HS-27A (cell line): ENCODE measurements at regions not wholly inside any gene's neighbourhood (a gene's known extent, or its start where the extent isn't known, plus 50 kb on each side); places are given as distances from the start of the nearest gene placed in this dataset.
"Not testable (repeated sequence)": the region's sequence is repeated elsewhere in the genome, so short reads cannot be mapped to it uniquely, and the experiment has no call there.

Source experiments
- DNase-seq: peaks from one replicate; pipeline ENCODE4 v3.0.0-alpha.2; 2012; ENCODE audit warnings: low read depth, missing footprints

GRCh38 chr14:53395267-53395666 is 242.1 kb upstream of the DDHD1 start:
- not testable (repeated sequence) for DNase-seq

GRCh38 chr14:53391631-53392285 is 238.6 kb upstream of the DDHD1 start:
- DNase-seq, result peak; percentile 68

- peak; percentile 64 for DNase-seq
Observed at GRCh38 chr14:53391156-53391555, 238.0 kb upstream of the DDHD1 start.

GRCh38 chr14:53390008-53390407 is 236.9 kb upstream of the DDHD1 start:
- no peak for DNase-seq

- no peak for DNase-seq
Observed at GRCh38 chr14:53389202-53389601, 236.1 kb upstream of the DDHD1 start.

DNA sequence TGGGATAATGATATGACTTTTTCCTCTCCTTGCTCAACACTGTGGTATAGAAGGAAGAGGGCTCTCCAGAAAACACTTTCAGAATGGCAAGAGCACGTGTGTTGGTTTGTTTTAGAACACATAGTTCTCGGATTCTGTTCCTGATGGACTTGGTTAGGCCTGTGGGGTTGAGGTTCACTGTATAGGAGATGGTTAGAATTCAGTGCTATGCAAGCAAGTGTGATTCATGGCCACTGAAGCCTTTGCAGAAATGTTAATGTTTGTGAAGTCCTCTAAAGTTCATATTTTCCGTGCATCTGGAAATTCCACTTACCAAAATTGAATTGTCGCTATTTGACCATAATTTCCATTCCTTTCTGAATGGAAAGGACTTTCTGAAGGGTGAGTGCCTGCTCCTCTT is 233.2 kb upstream of the DDHD1 start:
- DNase-seq, result no peak

DNA sequence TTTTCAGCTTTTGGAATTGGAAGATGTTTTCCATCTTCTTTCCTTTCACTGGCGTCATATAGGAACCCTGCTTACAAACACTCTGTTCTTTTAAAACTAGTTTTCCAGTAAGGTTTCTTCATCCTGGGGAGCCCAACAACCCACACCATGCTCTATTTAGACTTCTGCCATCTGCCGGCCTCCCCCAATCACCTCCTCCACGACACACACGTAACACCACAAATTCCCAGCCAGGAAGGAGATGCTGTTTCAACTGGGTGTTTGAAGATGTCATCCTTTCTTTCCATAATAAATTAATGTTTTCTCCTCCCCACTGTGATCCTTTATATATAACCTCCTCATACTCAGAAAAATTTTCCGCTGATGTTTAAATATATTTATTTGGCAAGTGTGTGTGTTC is 231.4 kb upstream of the DDHD1 start:
- DNase-seq, result no peak

GRCh38 chr14:53384073-53384472 is 230.9 kb upstream of the DDHD1 start:
- DNase-seq, result no peak

DNA sequence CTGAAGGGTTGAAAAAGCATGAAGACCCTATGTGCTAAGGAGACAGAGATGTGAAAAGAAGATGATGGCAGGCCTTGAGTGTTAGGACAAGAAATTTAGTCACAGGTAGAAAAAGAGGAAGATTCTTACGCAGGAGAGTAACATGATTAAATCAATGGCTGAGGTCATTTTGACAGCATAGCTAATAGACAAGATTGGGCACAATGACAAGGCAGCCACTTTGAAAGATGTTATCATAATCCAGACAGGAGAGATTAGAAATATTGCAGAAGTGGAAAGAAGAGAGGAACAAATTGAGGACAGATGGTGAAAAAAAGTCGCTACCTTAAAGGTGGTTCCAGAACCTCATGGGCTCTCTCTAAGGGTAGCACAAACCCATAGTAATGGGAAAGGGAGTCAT is 228.8 kb upstream of the DDHD1 start:
- DNase-seq, result no peak

DNA sequence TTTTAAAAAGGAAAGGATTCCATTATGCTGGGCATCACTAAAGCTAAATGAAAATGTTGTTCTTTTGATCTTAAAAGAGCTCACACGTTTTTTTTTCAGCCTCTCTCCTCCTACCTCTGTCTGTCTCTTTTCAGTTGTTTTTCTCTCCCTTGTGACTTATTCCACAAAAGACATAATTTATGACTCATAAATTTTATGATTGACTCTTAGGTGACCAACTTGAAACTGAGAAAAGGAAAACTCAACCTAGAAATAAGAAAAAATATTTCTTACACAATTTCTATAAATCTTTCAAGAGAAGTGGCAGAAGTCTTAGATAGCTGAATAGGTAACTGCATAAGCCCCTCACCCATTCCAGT is 227.7 kb upstream of the DDHD1 start:
- DNase-seq, result no peak

DNA sequence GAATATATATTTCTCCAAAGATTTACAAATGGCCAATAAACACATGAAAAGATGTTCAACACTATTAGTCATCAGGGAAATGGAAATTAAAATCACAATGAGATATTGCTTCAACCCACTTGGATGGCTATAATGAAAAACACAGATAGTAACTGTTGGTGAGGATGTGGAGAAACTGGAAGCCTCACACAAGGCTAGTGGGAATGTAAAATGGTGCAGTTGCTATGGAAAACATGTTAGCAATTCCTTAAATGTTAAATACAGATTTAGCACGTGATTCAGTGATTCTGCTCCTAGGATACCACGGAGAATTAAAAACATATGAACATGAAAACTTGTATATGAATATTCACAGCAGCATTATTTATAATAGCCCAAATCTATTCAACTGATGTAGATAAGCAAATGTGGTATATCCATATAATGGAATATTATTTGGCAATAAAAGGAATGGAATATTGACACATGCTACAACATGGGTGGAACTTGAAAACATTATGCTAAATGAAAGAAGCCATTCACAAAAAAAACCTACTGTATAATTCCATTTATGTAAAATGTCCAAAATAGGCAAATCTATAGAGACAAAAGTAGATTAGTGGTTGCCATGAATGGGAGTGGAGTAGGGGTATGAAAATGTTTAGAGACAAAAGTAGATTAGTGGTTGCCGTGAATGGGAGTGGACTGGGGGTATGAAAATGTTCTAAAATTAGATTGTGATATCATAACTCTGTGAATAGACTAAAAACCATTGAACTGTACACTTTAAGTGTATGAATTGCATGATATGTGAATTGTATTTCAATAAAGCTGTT is 227.1 kb upstream of the DDHD1 start:
- no peak for DNase-seq

- no peak for DNase-seq
Observed at GRCh38 chr14:53378142-53378541, 225.0 kb upstream of the DDHD1 start.

DNA sequence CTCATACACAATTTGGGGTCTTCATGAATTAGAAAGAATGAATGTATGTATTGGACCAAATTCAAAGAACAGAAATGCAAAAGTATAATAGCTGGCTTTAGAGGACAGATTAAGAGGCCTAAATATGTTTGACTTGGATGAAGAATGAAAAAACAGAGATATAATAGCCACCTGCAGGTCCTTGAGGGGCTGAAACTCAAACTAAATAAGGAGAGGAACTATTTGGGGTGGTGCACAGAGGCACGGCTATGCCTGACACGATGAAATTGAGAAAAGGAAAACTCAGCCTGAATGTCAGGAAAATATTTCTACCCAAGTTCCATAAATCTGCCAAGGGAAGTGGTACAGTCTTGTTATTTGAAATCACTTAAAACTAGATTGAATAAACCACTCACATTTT is 222.9 kb upstream of the DDHD1 start:
- no peak for DNase-seq

DNA sequence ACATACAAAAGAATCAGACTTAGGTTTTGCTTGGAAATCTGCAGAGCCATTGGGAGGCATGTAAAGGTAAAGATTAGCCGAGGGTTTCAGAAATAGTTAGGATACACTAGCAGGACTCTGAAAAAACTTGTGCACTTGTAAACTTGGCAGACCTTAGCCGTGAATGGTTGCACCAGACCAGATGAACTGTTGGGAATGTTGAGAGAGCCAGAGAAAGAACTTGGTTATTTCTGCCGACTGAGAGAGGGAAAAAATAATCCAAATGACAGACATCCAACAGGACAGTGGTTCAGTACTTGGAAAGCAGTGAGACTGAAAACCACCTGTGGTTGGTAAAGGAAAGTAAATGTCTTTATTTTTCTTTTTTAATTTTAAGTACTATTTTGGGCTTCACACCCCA is 222.5 kb upstream of the DDHD1 start:
- no peak for DNase-seq

DNA sequence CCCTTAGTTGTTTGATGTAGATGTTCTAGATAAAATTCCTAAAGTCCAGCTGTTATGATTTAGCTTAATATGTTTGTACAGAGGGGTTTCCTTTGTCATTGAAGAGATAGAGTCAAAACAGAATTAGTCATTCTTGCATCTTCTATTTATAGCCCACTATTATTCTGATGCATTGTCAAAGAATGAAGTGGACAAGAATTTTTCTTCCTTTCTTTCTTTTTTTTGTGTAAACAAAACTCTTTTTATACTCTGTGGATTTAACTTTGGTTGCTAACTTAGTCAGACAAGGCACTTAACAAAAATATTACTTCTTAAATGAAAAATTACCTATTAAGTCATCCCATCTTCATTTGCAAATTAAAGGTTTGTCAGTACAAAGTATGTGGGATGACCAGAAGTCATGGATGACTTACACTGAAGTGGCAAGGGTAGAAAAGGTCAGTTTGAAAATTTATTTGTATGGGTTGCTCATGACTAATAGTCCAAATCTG is 215.6 kb upstream of the DDHD1 start:
- DNase-seq, result no peak

DNA sequence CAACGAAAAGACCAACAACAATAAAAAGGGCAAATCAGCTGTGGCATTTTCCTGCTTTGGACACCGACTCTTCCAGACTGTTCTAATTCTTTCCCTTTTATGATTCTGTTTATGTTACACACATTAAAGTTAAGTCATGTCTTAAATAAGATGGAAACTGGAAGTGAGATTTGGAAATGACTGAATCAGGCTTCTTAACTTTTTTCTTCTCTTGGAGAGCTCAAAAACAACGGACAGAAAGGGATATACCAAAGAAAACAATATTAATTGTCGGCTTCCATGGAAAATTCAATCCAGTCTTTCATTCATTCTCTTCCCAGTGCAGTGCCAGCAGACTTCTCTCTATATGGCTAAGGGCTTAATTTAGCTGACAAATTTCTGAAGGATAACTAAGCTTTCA is 214.9 kb upstream of the DDHD1 start:
- no peak for DNase-seq

DNA sequence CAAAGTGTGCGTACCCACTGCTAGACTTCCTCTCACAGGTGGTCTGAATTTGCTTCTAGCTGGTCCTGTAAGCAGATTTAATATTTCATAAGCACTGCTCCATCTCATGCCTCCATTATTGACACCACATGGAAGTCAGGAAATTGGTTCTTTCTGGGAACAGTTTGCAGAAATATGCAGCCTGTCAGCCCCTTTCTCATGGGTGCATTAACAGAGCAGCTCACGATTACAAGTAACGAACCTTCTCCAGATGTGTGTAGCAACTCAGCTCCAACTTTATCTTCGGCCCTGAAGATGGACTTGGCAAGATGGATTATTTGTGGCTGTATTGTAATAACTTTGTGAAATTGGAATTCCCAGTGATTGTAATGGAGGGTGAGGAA is 214.5 kb upstream of the DDHD1 start:
- DNase-seq, result no peak

- DNase-seq, result no peak
Observed at GRCh38 chr14:53365486-53366130, 212.5 kb upstream of the DDHD1 start.

- not testable (repeated sequence) for DNase-seq
Observed at GRCh38 chr14:53362916-53363315, 209.8 kb upstream of the DDHD1 start.

DNA sequence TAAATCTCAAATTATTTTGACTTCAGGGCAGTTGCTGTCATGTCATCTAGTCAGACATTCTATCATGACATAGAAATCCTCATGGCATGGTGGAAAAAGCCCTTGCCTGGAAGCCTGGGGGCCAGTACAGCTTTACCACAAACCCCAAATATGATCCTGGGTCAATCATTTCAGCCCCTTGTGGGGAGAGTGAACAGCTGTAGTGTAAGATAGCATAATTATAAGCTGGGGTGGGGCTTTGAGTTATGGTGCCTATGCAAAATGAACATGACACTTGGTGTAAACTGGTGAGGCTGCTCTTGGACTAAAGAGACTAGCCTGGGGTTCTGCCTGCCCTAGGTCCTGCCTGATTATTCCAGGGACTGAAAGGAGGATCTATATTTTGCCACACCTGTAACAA is 207.7 kb upstream of the DDHD1 start:
- no peak for DNase-seq

- no peak for DNase-seq
Observed at GRCh38 chr14:53358166-53358565, 205.0 kb upstream of the DDHD1 start.

GRCh38 chr14:53356361-53357150 is 203.4 kb upstream of the DDHD1 start:
- no peak for DNase-seq
